ENCODE measurements at regions not wholly inside any gene's neighbourhood (a gene's known extent, or its start where the extent isn't known, plus 50 kb on each side); places are given as distances from the start of the nearest gene placed in this dataset.
"Not testable (repeated sequence)": the region's sequence is repeated elsewhere in the genome, so short reads cannot be mapped to it uniquely, and the experiment has no call there.

GRCh38 chr15:38638811-38639210 lies 74.2 kb upstream of the RASGRP1 start:
- no peaks in the 10 kb centered on the region for H3K36me3 ChIP-seq (ENCODE audit: control insufficient read depth, low read length)
- H3K4me3 ChIP-seq (ENCODE audit: low read length) = no peak overlapping the region
- no peaks in the 10 kb centered on the region for H3K9me2 ChIP-seq (replicated peaks; ENCODE audit: control insufficient read depth, low read length)
- no peak overlapping the region for H3K4me2 ChIP-seq (ENCODE audit: low read length)
- peaks cover 3% of the 10 kb centered on the region; the same call in 1 of the 2 replicates for H3K9me3 ChIP-seq (ENCODE audit: control insufficient read depth, insufficient read depth, low read length)
- peaks cover 20% of the 10 kb centered on the region for H3K4me1 ChIP-seq (ENCODE audit: control insufficient read depth, low read length)
- no peaks in the 10 kb centered on the region for H4K20me1 ChIP-seq (ENCODE audit: control insufficient read depth, insufficient read depth, low read depth, low read length)
- H3K79me2 ChIP-seq (ENCODE audit: control insufficient read depth, low read length) = no peaks in the 10 kb centered on the region
- H3F3A ChIP-seq (ENCODE audit: control insufficient read depth, insufficient read depth) = 0 out of 2 replicates have a peak, but pooled peaks cover 4% of the 10 kb centered on the region
- TF ChIP-seq EZH2phosphoT487 (IDR thresholded peaks at IDR 0.05; ENCODE audit: borderline replicate concordance, low read length) (no peak), CTCF (IDR thresholded peaks at IDR 0.05; ENCODE audit: low read depth, low read length, poor library complexity, severe bottlenecking) (no peak)
- H3K27ac ChIP-seq (ENCODE audit: low read depth, low read length) = no peak overlapping the region
- H3K27me3 ChIP-seq (ENCODE audit: control insufficient read depth, low read length) = no peaks in the 10 kb centered on the region

DNA sequence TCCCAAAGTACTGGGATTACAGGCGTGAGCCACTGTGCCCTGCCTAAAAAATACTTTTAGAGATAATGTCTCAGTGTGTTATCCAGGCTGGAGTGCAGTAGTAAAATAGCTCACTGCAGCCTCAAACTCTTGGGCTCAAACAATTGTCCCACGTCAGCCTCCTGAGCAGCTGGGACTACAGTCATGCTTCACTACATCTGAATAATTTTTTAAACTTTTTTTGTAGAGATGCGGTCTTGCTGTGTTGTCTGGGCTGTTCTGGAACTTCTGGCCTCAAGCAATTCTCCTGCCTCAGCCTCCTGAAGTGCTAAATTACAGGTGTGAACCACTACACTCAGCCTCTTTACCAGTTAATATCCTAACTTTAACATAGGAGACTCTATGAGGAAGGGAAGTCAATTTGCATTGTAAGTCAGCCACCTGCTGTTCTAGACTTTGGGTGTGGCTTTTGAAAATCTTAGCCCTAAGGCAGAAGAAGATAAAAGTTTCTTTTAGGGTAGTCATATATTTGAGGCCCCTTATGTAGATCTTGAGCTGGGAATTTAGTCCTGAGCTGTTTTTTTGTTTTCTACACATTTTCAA lies 78.2 kb upstream of the RASGRP1 start:
- Histone ChIP-seq H3K27ac (ENCODE audit: low read depth, low read length) (peak overlapping the region; percentile 57), H3K27me3 (ENCODE audit: control insufficient read depth, low read length) (no peaks in the 10 kb centered on the region), H3K36me3 (ENCODE audit: control insufficient read depth, low read length) (no peaks in the 10 kb centered on the region), H3K9me3 (ENCODE audit: control insufficient read depth, insufficient read depth, low read length) (peaks cover 11% of the 10 kb centered on the region; the same call in 1 of the 2 replicates), H4K20me1 (ENCODE audit: control insufficient read depth, insufficient read depth, low read depth, low read length) (no peaks in the 10 kb centered on the region), H3K4me1 (ENCODE audit: control insufficient read depth, low read length) (peaks cover 20% of the 10 kb centered on the region), H3K4me2 (ENCODE audit: low read length) (peak overlapping the region; percentile 48), H3K9me2 (replicated peaks; ENCODE audit: control insufficient read depth, low read length) (no peaks in the 10 kb centered on the region), H3K79me2 (ENCODE audit: control insufficient read depth, low read length) (no peaks in the 10 kb centered on the region), H3K4me3 (ENCODE audit: low read length) (peak overlapping the region; percentile 22; the same call in 1 of the 2 replicates), H3F3A (ENCODE audit: control insufficient read depth, insufficient read depth) (0 out of 2 replicates have a peak, but pooled peaks cover 4% of the 10 kb centered on the region)
- no peak for TF ChIP-seq EZH2phosphoT487 (IDR thresholded peaks at IDR 0.05; ENCODE audit: borderline replicate concordance, low read length)
- TF ChIP-seq CTCF (IDR thresholded peaks at IDR 0.05; ENCODE audit: low read depth, low read length, poor library complexity, severe bottlenecking) = no peak

GRCh38 chr15:38644353-38644752 lies 79.7 kb upstream of the RASGRP1 start:
- H3K27me3 ChIP-seq (ENCODE audit: control insufficient read depth, low read length); H3K4me3 ChIP-seq (ENCODE audit: low read length); H3K9me2 ChIP-seq (replicated peaks; ENCODE audit: control insufficient read depth, low read length); H3K27ac ChIP-seq (ENCODE audit: low read depth, low read length); H4K20me1 ChIP-seq (ENCODE audit: control insufficient read depth, insufficient read depth, low read depth, low read length); H3K79me2 ChIP-seq (ENCODE audit: control insufficient read depth, low read length); H3K4me2 ChIP-seq (ENCODE audit: low read length); H3K36me3 ChIP-seq (ENCODE audit: control insufficient read depth, low read length); H3F3A ChIP-seq (ENCODE audit: control insufficient read depth, insufficient read depth): not testable (repeated sequence)
- Histone ChIP-seq H3K4me1 (ENCODE audit: control insufficient read depth, low read length) (peaks cover 20% of the 10 kb centered on the region), H3K9me3 (ENCODE audit: control insufficient read depth, insufficient read depth, low read length) (peaks cover 11% of the 10 kb centered on the region; the same call in 1 of the 2 replicates)

GRCh38 chr15:38646716-38647115 lies 82.1 kb upstream of the RASGRP1 start:
- Histone ChIP-seq H3K9me3 (ENCODE audit: control insufficient read depth, insufficient read depth, low read length) (peaks cover 16% of the 10 kb centered on the region; the same call in 1 of the 2 replicates), H3K9me2 (replicated peaks; ENCODE audit: control insufficient read depth, low read length) (no peaks in the 10 kb centered on the region), H3K4me3 (ENCODE audit: low read length) (no peak overlapping the region), H3K27ac (ENCODE audit: low read depth, low read length) (no peak overlapping the region), H4K20me1 (ENCODE audit: control insufficient read depth, insufficient read depth, low read depth, low read length) (no peaks in the 10 kb centered on the region), H3K79me2 (ENCODE audit: control insufficient read depth, low read length) (no peaks in the 10 kb centered on the region), H3K27me3 (ENCODE audit: control insufficient read depth, low read length) (no peaks in the 10 kb centered on the region), H3F3A (ENCODE audit: control insufficient read depth, insufficient read depth) (0 out of 2 replicates have a peak, but pooled peaks cover 4% of the 10 kb centered on the region), H3K4me2 (ENCODE audit: low read length) (no peak overlapping the region), H3K4me1 (ENCODE audit: control insufficient read depth, low read length) (peaks cover 39% of the 10 kb centered on the region), H3K36me3 (ENCODE audit: control insufficient read depth, low read length) (no peaks in the 10 kb centered on the region)
- no peak for TF ChIP-seq CTCF (IDR thresholded peaks at IDR 0.05; ENCODE audit: low read depth, low read length, poor library complexity, severe bottlenecking)
- no peak for TF ChIP-seq EZH2phosphoT487 (IDR thresholded peaks at IDR 0.05; ENCODE audit: borderline replicate concordance, low read length)
